AG10803 (cell line): ENCODE measurements at regions not wholly inside any gene's neighbourhood (a gene's known extent, or its start where the extent isn't known, plus 50 kb on each side); places are given as distances from the start of the nearest gene placed in this dataset.

Experiments used
- DNase-seq: peaks from one replicate; pipeline ENCODE4 v3.0.0; 2010; ENCODE audit warnings: low read depth
- H3K4me3 ChIP-seq: 2 replicates; pipeline ENCODE4 v1.5.1; 2011; ENCODE audit warnings: mild to moderate bottlenecking, low read length, control low read depth
- CTCF ChIP-seq: conservative IDR thresholded peaks from 2 replicates; pipeline ENCODE4 v1.5.1; 2011; ENCODE audit warnings: mild to moderate bottlenecking, low read length, control low read depth, inconsistent platforms

GRCh38 chr10:84660450-84661159, 332.2 kb downstream of the CCSER2 start:
- TF ChIP-seq CTCF = no peak
- H3K4me3 ChIP-seq = no peak overlapping the region
- no peak for DNase-seq

- no peak for TF ChIP-seq CTCF
- no peak for DNase-seq
- H3K4me3 ChIP-seq = no peak overlapping the region
Observed at GRCh38 chr10:84665211-84665610, 336.8 kb downstream of the CCSER2 start.

DNA sequence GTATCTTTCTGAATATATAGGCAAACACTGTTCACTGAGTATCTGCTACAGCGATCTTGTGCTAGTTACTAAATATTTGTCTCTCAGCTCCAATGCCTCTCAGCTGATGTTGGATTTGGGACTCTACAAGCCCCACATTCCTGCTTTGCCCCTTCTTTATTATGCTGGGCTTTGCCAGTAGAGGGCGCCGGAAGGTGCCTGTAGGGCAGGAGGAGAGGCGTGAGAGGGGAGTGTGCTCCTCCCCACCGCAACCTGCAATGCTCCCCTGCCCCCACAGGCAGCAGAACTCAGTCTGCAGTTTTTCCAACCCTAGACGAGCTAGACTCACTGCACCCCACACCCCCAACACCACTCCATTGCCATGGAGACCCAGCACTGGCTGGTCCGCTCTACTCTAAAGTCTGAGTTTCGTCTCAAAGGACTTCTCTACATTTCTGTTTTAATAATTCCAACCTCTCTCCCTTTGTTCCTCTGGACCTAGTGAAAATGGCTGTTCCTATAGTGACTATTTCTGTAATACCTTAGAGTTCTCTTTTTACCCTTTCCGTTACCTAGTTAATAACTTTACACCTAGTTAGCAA, 337.6 kb downstream of the CCSER2 start:
- H3K4me3 ChIP-seq = no peak overlapping the region
- no peak for DNase-seq
- no peak for TF ChIP-seq CTCF

DNA sequence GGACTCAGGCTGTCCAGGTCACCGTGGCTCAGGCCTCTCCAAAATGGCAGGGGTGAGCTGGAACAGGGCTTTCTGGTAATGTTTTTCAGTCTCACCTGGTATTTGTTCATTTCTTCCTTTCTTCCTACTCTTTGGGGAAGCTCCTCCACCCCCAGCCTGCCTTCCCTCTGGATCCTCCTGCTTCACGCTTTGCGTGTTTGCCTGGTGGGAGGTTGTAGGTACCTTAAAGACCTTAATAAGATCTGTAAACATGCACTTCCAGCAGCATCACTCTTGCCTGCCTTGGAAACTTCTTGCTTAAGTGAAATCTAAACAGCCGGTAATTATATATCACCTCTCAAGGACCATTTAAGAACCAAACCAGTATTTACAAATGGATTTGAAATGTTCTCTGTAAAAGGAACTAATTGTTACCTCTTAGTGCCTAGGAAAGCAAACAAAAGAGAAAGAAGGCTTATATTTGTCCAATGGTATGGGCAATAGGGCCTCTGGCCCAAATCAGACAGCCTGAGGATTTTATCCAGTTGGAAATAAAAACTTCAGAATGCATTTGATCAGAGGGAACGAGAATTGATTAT, 339.9 kb downstream of the CCSER2 start:
- no peak for DNase-seq
- H3K4me3 ChIP-seq = no peak overlapping the region
- TF ChIP-seq CTCF = no peak

- no peak overlapping the region for H3K4me3 ChIP-seq
- no peak for DNase-seq
- no peak for TF ChIP-seq CTCF
Observed at GRCh38 chr10:84675060-84675459, 346.7 kb downstream of the CCSER2 start.

DNA sequence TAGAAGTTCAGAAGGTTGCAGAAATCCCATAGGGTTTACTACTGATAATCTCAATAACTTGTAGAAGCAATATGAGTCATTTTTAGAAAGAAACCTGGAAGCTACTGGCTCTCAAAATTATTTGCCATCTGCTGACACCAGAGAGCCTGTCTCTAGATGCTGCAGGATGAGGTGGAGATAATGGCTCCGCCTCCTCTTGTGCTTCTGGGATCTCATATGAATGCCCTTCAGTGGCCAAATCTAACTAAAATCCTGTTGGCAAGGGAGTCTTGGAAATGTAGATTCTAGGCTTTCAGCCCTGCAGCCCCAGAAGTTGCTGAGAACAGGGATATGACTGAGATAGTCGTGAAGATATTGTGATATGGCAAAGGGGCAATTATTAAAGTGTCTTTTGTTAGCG, 348.1 kb downstream of the CCSER2 start:
- no peak for DNase-seq

More for the DNA sequence above, 348.1 kb downstream of the CCSER2 start:
- no peak for TF ChIP-seq CTCF
- no peak overlapping the region for H3K4me3 ChIP-seq
